ENCODE measurements at regions not wholly inside any gene's neighbourhood (a gene's known extent, or its start where the extent isn't known, plus 50 kb on each side); places are given as distances from the start of the nearest gene placed in this dataset.

DNA sequence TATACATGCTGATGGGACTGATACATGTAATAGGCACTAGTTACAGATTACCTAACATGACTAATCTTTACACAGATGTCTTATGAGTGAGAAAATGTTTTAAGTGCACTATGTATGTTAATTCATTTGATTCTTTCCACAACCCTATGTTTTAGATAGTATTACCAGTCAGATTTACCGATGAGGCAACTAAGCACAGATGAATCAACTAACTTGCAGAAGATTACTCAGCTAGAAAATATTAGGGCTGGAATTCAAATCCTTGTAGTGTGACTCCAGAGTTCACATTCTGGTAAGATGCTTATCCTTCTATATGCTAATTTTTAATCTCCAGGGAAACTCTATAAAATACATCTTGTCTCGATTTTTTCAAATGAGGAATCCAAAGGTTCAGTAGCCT is 964.9 kb downstream of the REEP3 start:
- no peak overlapping the region for H3K4me3 ChIP-seq
- WGBS = 48% methylated on average over 2 of the region's 2 CpGs

DNA sequence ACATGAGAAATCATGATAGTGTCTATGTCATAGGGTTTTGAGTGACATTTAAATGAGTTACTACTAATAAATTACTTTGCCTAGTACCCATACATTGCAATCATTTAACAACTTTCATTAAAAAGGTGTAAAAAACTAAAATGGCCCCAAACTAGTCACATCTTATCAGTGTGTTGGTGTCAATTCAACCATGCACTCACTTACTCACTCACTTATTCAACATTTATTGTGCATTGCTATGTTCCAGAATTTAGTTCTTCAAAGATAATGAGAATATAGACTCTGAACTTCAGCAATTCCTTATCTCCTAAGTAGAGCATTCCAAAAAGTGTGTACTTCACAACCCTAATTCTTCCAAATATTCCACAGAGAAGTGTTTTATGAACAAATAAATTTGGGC is 965.7 kb downstream of the REEP3 start:
- H3K9me3 ChIP-seq = no peaks in the 10 kb centered on the region
- TF ChIP-seq EP300 (IDR thresholded peaks at IDR 0.05) (no peak), CTCF (IDR thresholded peaks at IDR 0.05) (no peak), POLR2A (IDR thresholded peaks at IDR 0.05) (no peak), POLR2AphosphoS5 (IDR thresholded peaks at IDR 0.05) (no peak)
- no peaks in the 10 kb centered on the region for H3K27me3 ChIP-seq
- no peak overlapping the region for H3K27ac ChIP-seq
- no peaks in the 10 kb centered on the region for H3K36me3 ChIP-seq
- no peak for DNase-seq (ENCODE audit: low spot score in 2 of 2)
- H3K4me1 ChIP-seq = no peaks in the 10 kb centered on the region
- no peak overlapping the region for H3K4me3 ChIP-seq

More for the DNA sequence above, 964.9 kb downstream of the REEP3 start:
- no peak for DNase-seq (ENCODE audit: low spot score in 2 of 2)
- H3K36me3 ChIP-seq = no peaks in the 10 kb centered on the region
- H3K4me1 ChIP-seq = no peaks in the 10 kb centered on the region
- no peaks in the 10 kb centered on the region for H3K27me3 ChIP-seq
- no peaks in the 10 kb centered on the region for H3K9me3 ChIP-seq
- H3K27ac ChIP-seq = no peak overlapping the region
- TF ChIP-seq EP300 (IDR thresholded peaks at IDR 0.05) (no peak), POLR2A (IDR thresholded peaks at IDR 0.05) (no peak), CTCF (IDR thresholded peaks at IDR 0.05) (no peak), POLR2AphosphoS5 (IDR thresholded peaks at IDR 0.05) (no peak)

DNA sequence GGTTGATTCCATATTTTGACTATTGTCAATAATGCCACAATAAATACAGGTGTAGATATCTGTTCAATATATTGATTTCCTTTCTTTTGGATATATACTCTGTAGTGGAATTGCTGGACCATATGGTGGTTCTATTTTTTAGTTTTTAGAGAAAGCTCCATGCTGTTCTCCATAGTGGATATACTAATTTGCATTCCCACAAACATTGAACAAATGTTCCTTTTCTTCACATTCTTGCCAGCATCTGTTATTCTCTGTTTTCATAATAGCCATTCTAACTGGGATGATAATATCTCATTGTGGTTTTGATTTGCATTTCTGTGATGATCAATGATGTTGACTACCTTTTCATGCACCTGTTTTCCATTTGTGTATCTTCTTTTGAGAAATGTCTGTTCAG is 973.7 kb downstream of the REEP3 start:
- Histone ChIP-seq H3K27ac (no peak overlapping the region), H3K36me3 (no peaks in the 10 kb centered on the region), H3K9me3 (no peaks in the 10 kb centered on the region), H3K27me3 (no peaks in the 10 kb centered on the region), H3K4me3 (no peak overlapping the region), H3K4me1 (no peaks in the 10 kb centered on the region)
- DNase-seq (ENCODE audit: low spot score in 2 of 2) = no peak
- no peak for TF ChIP-seq POLR2AphosphoS5 (IDR thresholded peaks at IDR 0.05)
- no peak for TF ChIP-seq POLR2A (IDR thresholded peaks at IDR 0.05)
- TF ChIP-seq EP300 (IDR thresholded peaks at IDR 0.05) = no peak
- TF ChIP-seq CTCF (IDR thresholded peaks at IDR 0.05) = no peak

- Histone ChIP-seq H3K36me3 (no peaks in the 10 kb centered on the region), H3K27ac (no peak overlapping the region), H3K4me1 (no peaks in the 10 kb centered on the region), H3K4me3 (no peak overlapping the region), H3K9me3 (no peaks in the 10 kb centered on the region), H3K27me3 (no peaks in the 10 kb centered on the region)
- TF ChIP-seq POLR2AphosphoS5 (IDR thresholded peaks at IDR 0.05) (no peak), EP300 (IDR thresholded peaks at IDR 0.05) (no peak), CTCF (IDR thresholded peaks at IDR 0.05) (no peak), POLR2A (IDR thresholded peaks at IDR 0.05) (no peak)
- WGBS = 93% methylated on average over 8 of the region's 8 CpGs
- no peak for DNase-seq (ENCODE audit: low spot score in 2 of 2)
Observed at GRCh38 chr10:64497306-64497705, 976.1 kb downstream of the REEP3 start.

DNA sequence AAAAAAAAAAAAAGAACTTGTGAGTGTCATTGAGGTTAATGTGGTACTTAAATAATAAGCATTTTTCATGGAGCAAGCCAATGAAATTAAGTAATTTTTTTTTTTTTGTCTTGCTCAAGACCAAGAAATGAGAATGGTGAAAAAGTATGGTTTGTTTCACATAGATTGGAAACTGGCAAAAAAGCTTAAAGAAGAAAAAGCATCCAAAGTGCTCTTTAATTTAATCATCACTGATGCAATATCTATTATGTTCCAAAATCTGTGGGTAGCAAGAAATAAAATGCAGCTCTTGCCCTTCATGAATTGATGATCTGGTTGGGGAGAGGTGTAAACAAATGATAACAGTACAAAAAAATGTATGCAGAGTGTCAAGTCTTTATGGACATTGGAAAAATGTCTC is 980.6 kb downstream of the REEP3 start:
- Histone ChIP-seq H3K27me3 (no peaks in the 10 kb centered on the region), H3K36me3 (no peaks in the 10 kb centered on the region), H3K27ac (no peak overlapping the region), H3K4me3 (no peak overlapping the region), H3K4me1 (no peaks in the 10 kb centered on the region), H3K9me3 (no peaks in the 10 kb centered on the region)
- no peak for DNase-seq (ENCODE audit: low spot score in 2 of 2)
- no peak for TF ChIP-seq CTCF (IDR thresholded peaks at IDR 0.05)
- no peak for TF ChIP-seq EP300 (IDR thresholded peaks at IDR 0.05)
- no peak for TF ChIP-seq POLR2AphosphoS5 (IDR thresholded peaks at IDR 0.05)
- TF ChIP-seq POLR2A (IDR thresholded peaks at IDR 0.05) = no peak
